ENCODE measurements at regions not wholly inside any gene's neighbourhood (a gene's known extent, or its start where the extent isn't known, plus 50 kb on each side); places are given as distances from the start of the nearest gene placed in this dataset.

DNA sequence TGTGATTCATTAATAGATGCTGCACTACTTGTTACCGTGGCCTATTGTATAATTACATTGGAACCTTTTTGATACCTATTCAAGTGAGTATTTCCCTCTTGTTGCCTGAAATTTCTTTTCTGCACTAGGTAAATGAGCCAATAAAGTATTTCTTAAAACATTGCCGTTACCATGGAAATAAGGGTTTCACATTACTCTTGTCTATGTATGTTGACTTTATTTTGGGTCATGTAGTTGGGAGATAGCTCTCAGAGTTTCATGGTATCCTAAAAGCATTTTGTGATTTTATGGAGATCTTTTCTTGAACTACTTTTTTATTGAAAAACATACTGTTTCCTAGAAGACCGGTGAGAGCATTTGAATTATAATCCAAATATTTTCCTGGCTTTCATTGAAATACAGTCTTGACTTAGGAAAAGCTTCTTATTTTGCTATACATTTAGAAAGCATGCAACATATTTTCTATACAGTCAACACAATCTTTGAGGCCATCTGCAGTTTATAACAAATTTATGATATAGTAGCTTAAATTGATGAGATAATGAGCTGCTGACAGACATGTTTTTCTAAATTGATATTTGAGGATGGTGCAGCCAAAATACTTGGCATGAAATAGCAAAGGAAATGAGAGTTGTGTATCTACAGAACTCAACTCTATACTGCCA lies 650.4 kb downstream of the RFPL4B start:
- H3K4me1 ChIP-seq: no peaks in the 10 kb centered on the region
- DNase-seq (no peak), ATAC-seq (no peak)
- no peaks in the 10 kb centered on the region for H3K27me3 ChIP-seq (ENCODE audit: low read depth)
- intact Hi-C loops (cut with DNase I): no loop called here
- no peaks in the 10 kb centered on the region for H3K36me3 ChIP-seq
- no peaks in the 10 kb centered on the region for H3K9me3 ChIP-seq
- no peak for TF ChIP-seq CTCF (IDR thresholded peaks at IDR 0.05)
- H3K27ac ChIP-seq: no peak overlapping the region
- no peak overlapping the region for H3K4me3 ChIP-seq

DNA sequence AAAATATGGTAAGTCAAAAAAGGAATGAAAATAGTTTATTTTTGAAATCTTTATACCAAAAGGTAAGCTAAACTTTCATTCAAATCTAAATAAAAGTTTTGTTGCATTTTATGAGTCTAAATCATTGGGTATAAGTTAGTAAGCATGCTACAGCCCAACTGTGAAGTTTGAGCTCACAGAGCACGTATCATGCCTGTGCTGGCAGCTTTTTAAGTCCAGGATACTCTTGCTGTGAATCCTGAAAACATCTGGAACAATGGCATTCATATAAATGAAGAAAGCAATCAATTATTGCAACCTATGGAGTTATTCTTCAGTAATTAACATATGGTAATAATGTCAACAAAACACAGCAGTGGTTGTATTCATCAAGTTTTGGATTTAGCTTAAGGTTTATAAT lies 656.9 kb downstream of the RFPL4B start:
- H3K9me3 ChIP-seq: no peaks in the 10 kb centered on the region
- intact Hi-C loops (cut with DNase I): no loop called here
- no peak for ATAC-seq
- no peak overlapping the region for H3K4me3 ChIP-seq
- no peaks in the 10 kb centered on the region for H3K27me3 ChIP-seq (ENCODE audit: low read depth)
- no peak for DNase-seq
- H3K27ac ChIP-seq: no peak overlapping the region
- H3K4me1 ChIP-seq: no peaks in the 10 kb centered on the region
- no peak for TF ChIP-seq CTCF (IDR thresholded peaks at IDR 0.05)
- no peaks in the 10 kb centered on the region for H3K36me3 ChIP-seq

DNA sequence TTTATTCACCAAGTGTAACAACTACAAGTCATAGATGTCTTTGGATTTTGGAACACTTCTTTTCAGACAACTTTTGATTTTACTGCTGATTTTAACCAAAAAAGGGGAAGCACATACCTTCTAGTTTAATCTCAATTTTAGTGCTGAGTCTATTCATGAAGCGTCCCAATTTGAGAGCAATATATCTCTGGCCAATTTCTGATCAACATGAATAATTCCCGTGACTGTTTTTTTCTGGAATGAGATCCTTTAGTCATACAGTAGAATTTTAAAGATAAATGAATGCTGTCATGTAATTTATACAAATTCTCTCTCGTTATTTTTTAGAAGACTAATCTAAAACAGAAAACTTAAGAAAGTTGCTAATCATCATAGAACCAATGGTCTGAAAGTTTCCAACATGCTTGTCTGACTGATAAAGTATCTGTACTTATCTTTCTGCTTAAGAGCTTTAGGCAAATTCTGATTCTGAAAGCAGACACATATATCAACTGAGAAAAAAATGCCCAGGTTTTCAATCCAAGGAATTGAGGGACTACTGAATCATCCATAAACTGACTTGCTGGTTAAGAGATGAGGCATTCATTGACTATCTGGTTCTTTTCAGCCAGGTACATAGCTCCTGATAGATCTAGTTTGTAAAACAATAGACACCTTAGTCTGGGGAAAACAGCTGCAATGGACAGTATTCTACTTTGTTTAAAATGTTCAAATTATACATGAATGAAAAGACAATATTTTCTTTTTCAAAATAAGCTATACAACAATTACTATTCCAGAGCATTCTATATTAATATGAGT lies 657.5 kb downstream of the RFPL4B start:
- Histone ChIP-seq H3K4me3 (no peak overlapping the region), H3K4me1 (no peaks in the 10 kb centered on the region), H3K27me3 (ENCODE audit: low read depth) (no peaks in the 10 kb centered on the region), H3K9me3 (no peaks in the 10 kb centered on the region), H3K27ac (no peak overlapping the region), H3K36me3 (no peaks in the 10 kb centered on the region)
- ATAC-seq (no peak), DNase-seq (no peak)
- no peak for TF ChIP-seq CTCF (IDR thresholded peaks at IDR 0.05)
- intact Hi-C loops (cut with DNase I): no loop called here

- no peaks in the 10 kb centered on the region for H3K36me3 ChIP-seq
- intact Hi-C loops (cut with DNase I): no loop called here
- H3K9me3 ChIP-seq: no peaks in the 10 kb centered on the region
- DNase-seq (no peak), ATAC-seq (no peak)
- no peak for TF ChIP-seq CTCF (IDR thresholded peaks at IDR 0.05)
- no peak overlapping the region for H3K4me3 ChIP-seq
- H3K27ac ChIP-seq: no peak overlapping the region
- no peaks in the 10 kb centered on the region for H3K4me1 ChIP-seq
- no peaks in the 10 kb centered on the region for H3K27me3 ChIP-seq (ENCODE audit: low read depth)
These were observed 659.4 kb downstream of the RFPL4B start for GRCh38 chr6:113006494-113006893.

GRCh38 chr6:113009682-113010081 lies 662.6 kb downstream of the RFPL4B start:
- Histone ChIP-seq H3K9me3 (no peaks in the 10 kb centered on the region), H3K4me1 (no peaks in the 10 kb centered on the region), H3K36me3 (no peaks in the 10 kb centered on the region), H3K4me3 (no peak overlapping the region), H3K27ac (no peak overlapping the region), H3K27me3 (ENCODE audit: low read depth) (no peaks in the 10 kb centered on the region)
- intact Hi-C loops (cut with DNase I): no loop called here
- no peak for ATAC-seq
- DNase-seq: no peak
- no peak for TF ChIP-seq CTCF (IDR thresholded peaks at IDR 0.05)
